ENCODE measurements at regions not wholly inside any gene's neighbourhood (a gene's known extent, or its start where the extent isn't known, plus 50 kb on each side); places are given as distances from the start of the nearest gene placed in this dataset.

GRCh38 chr7:155145477-155146255 is 75.5 kb downstream of the HTR5A start:
- peaks cover 21% of the 10 kb centered on the region for H3K27me3 ChIP-seq (ENCODE audit: insufficient read depth, low read length, poor library complexity)
- DNase-seq (no peak), ATAC-seq (ENCODE audit: insufficient read depth, low read depth) (no peak)
- H3K4me1 ChIP-seq (ENCODE audit: insufficient read depth, low read length) = no peaks in the 10 kb centered on the region
- no peaks in the 10 kb centered on the region for H4K20me1 ChIP-seq (ENCODE audit: insufficient read depth, low read length)
- H3K4me3 ChIP-seq (ENCODE audit: low read depth in 1 of 2, low read length in 2 of 2) = no peak overlapping the region
- no peak for TF ChIP-seq EZH2 (IDR thresholded peaks at IDR 0.05; ENCODE audit: borderline replicate concordance, low read depth, low read length, severe bottlenecking)
- TF ChIP-seq CTCF (IDR thresholded peaks at IDR 0.05; ENCODE audit: borderline replicate concordance, extremely low read depth, low read length, poor library complexity, severe bottlenecking) = no peak
- H3K9me3 ChIP-seq (ENCODE audit: insufficient read depth, low read length, severe bottlenecking) = no peaks in the 10 kb centered on the region
- H3K36me3 ChIP-seq (ENCODE audit: insufficient read depth, low read length) = no peaks in the 10 kb centered on the region
- H3K9ac ChIP-seq (ENCODE audit: low read depth, low read length) = no peak overlapping the region
- no peak overlapping the region for H3K27ac ChIP-seq (ENCODE audit: low read length)
- no peaks in the 10 kb centered on the region for H3K79me2 ChIP-seq (ENCODE audit: insufficient read depth, low read length)
- no peak overlapping the region for H2AFZ ChIP-seq (ENCODE audit: low read depth, low read length)
- H3K4me2 ChIP-seq (ENCODE audit: insufficient read depth, low read length) = no peak overlapping the region

- ATAC-seq (ENCODE audit: insufficient read depth, low read depth) (no peak), DNase-seq (no peak)
- Histone ChIP-seq H3K9me3 (ENCODE audit: insufficient read depth, low read length, severe bottlenecking) (no peaks in the 10 kb centered on the region), H3K27ac (ENCODE audit: low read length) (no peak overlapping the region), H3K79me2 (ENCODE audit: insufficient read depth, low read length) (no peaks in the 10 kb centered on the region), H3K4me2 (ENCODE audit: insufficient read depth, low read length) (no peak overlapping the region), H3K36me3 (ENCODE audit: insufficient read depth, low read length) (no peaks in the 10 kb centered on the region), H4K20me1 (ENCODE audit: insufficient read depth, low read length) (no peaks in the 10 kb centered on the region), H3K9ac (ENCODE audit: low read depth, low read length) (no peak overlapping the region), H3K27me3 (ENCODE audit: insufficient read depth, low read length, poor library complexity) (peaks cover 14% of the 10 kb centered on the region), H3K4me1 (ENCODE audit: insufficient read depth, low read length) (no peaks in the 10 kb centered on the region), H2AFZ (ENCODE audit: low read depth, low read length) (no peak overlapping the region), H3K4me3 (ENCODE audit: low read depth in 1 of 2, low read length in 2 of 2) (no peak overlapping the region)
- TF ChIP-seq CTCF (IDR thresholded peaks at IDR 0.05; ENCODE audit: borderline replicate concordance, extremely low read depth, low read length, poor library complexity, severe bottlenecking) = no peak
- no peak for TF ChIP-seq EZH2 (IDR thresholded peaks at IDR 0.05; ENCODE audit: borderline replicate concordance, low read depth, low read length, severe bottlenecking)
Measured at GRCh38 chr7:155147172-155147571, 77.0 kb downstream of the HTR5A start.

- TF ChIP-seq CTCF (IDR thresholded peaks at IDR 0.05; ENCODE audit: borderline replicate concordance, extremely low read depth, low read length, poor library complexity, severe bottlenecking) (no peak), EZH2 (IDR thresholded peaks at IDR 0.05; ENCODE audit: borderline replicate concordance, low read depth, low read length, severe bottlenecking) (no peak)
- H3K36me3 ChIP-seq (ENCODE audit: insufficient read depth, low read length) = no peaks in the 10 kb centered on the region
- H3K4me1 ChIP-seq (ENCODE audit: insufficient read depth, low read length) = no peaks in the 10 kb centered on the region
- no peaks in the 10 kb centered on the region for H3K9me3 ChIP-seq (ENCODE audit: insufficient read depth, low read length, severe bottlenecking)
- no peaks in the 10 kb centered on the region for H3K79me2 ChIP-seq (ENCODE audit: insufficient read depth, low read length)
- H3K4me3 ChIP-seq (ENCODE audit: low read depth in 1 of 2, low read length in 2 of 2) = no peak overlapping the region
- no peak overlapping the region for H3K9ac ChIP-seq (ENCODE audit: low read depth, low read length)
- no peak overlapping the region for H3K27ac ChIP-seq (ENCODE audit: low read length)
- no peaks in the 10 kb centered on the region for H4K20me1 ChIP-seq (ENCODE audit: insufficient read depth, low read length)
- DNase-seq = no peak
- no peak overlapping the region for H3K4me2 ChIP-seq (ENCODE audit: insufficient read depth, low read length)
- no peak overlapping the region for H2AFZ ChIP-seq (ENCODE audit: low read depth, low read length)
- no peak for ATAC-seq (ENCODE audit: insufficient read depth, low read depth)
- peaks cover 10% of the 10 kb centered on the region for H3K27me3 ChIP-seq (ENCODE audit: insufficient read depth, low read length, poor library complexity)
Measured at GRCh38 chr7:155147624-155148023, 77.5 kb downstream of the HTR5A start.
